ENCODE measurements at regions not wholly inside any gene's neighbourhood (a gene's known extent, or its start where the extent isn't known, plus 50 kb on each side); places are given as distances from the start of the nearest gene placed in this dataset.

- no peak for TF ChIP-seq POLR2A (IDR thresholded peaks at IDR 0.05)
- peak in 1 of 12 donors; percentile 3 for TF ChIP-seq CTCF (IDR thresholded peaks at IDR 0.05)
Measured at GRCh38 chr1:101420406-101420805, 183.6 kb downstream of the S1PR1 start.

Measured in heart left ventricle (tissue), 13 donors.